ENCODE measurements at regions not wholly inside any gene's neighbourhood (a gene's known extent, or its start where the extent isn't known, plus 50 kb on each side); places are given as distances from the start of the nearest gene placed in this dataset.

DNA sequence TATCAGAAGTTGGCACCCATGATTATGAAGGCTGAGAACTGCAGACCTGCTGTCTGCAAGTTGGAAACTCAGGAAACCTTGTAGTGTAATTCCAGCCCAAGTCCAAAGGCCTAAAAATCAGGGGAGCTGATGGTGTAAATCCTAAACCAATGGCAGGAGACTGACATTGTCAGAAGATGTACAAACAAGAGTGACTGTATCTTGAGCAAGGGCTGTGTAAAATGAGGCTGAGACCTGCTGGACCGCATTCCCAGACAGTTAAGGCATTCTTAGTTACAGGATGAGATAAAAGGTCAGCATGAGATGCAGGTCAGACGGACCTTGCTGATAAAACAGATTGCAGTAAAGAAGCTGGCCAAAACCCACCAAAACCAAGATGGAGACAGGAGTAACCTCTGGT lies 147.7 kb downstream of the COG6 start:
- no peak for DNase-seq
- no peak overlapping the region for H3K4me3 Mint-ChIP-seq
- CTCF ChIA-PET = no interaction called here
- H3K27ac Mint-ChIP-seq = no peak overlapping the region
- peaks cover 3% of the 10 kb centered on the region for H3K4me1 Mint-ChIP-seq (ENCODE audit: low read depth)
- H3K36me3 Mint-ChIP-seq (ENCODE audit: low read depth) = no peaks in the 10 kb centered on the region
- peaks cover 10% of the 10 kb centered on the region for H3K9me3 Mint-ChIP-seq
- intact Hi-C loops (cut with micrococcal nuclease) = no loop called here
- H3K27me3 Mint-ChIP-seq (ENCODE audit: low read depth) = no peaks in the 10 kb centered on the region

DNA sequence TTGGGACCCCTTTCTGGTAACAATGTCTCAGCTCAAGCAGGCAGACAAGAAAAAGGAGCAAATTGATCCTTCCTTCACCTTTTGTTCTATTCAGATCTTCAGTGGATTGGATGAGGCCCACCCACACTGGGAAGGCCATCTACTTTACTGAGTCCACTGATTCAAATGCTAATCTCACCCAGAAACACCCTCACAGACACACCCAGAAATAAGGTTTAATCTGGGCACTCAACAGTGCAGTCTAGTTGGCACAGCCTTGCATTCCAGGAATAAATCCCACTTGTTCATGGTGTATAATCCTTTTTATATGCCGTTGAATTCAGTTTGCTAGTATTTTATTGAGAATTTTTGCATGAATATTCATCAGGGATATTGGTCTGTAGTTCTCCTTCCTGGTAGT lies 148.4 kb downstream of the COG6 start:
- Mint-ChIP-seq H3K9me3 (peaks cover 10% of the 10 kb centered on the region), H3K36me3 (ENCODE audit: low read depth) (no peaks in the 10 kb centered on the region), H3K27me3 (ENCODE audit: low read depth) (no peaks in the 10 kb centered on the region), H3K4me1 (ENCODE audit: low read depth) (peaks cover 3% of the 10 kb centered on the region), H3K4me3 (no peak overlapping the region), H3K27ac (no peak overlapping the region)
- intact Hi-C loops (cut with micrococcal nuclease) = no loop called here
- CTCF ChIA-PET = no interaction called here
- no peak for DNase-seq

DNA sequence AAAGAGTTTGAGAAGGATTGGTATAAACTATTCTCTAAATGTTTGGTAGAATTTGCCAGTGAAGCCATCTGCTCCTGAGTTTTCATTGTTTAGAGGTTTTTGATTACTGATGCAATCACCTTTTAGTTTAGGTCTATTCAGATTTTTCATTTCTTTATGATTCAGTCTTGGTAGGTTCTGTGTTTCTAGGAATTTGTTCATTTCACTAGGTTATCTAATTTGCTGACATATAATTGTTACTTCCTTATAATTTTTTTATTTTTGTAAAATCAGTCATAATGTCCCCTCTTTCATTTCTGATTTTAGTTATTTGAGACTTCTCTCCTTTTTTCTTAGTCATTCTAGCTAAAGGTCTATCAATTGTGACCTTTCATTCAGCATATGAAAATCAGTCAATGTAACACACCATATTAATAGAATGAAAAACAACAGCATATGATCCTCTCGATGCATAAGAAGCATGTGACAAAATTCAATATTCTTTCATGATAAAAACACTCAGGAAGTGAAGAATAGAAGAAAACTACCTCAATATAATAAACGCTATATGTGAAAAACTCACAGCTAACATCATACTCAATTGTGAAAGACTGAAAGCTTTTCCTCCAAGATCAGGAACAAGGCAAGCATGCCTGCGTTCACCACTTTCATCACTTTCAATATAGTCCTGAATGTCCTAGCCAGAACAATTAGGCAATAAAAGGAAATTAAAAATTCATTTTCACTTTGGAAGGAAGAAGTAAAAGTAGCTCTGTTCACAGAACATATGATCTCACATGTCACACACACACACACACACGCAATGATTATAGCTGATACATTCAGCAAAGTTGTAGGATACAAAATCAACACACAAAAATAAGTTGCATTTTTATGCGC lies 149.1 kb downstream of the COG6 start:
- CTCF ChIA-PET = no interaction called here
- Mint-ChIP-seq H3K4me3 (no peak overlapping the region), H3K9me3 (peaks cover 8% of the 10 kb centered on the region), H3K4me1 (ENCODE audit: low read depth) (peaks cover 3% of the 10 kb centered on the region), H3K27me3 (ENCODE audit: low read depth) (no peaks in the 10 kb centered on the region), H3K27ac (no peak overlapping the region), H3K36me3 (ENCODE audit: low read depth) (no peaks in the 10 kb centered on the region)
- intact Hi-C loops (cut with micrococcal nuclease) = no loop called here
- DNase-seq = no peak

DNA sequence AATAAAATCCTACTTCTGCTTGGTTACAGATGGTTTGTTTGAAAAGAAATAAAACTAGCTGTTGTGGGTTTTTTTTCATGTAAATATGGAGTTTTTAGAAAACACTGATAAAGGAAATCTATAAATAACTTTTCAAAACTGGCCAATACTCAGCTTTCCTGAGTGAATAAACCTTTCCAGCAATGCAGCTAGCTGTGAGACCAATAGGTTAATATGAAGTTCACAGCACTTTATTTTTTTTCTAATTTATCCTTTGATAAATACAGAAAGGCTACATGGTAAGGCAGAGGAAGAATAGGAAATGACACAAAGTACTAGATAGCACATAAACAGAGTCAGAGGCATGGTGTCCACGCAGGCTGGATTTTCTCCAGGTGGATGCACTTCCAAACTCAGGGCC lies 154.0 kb downstream of the COG6 start:
- H3K27ac Mint-ChIP-seq = no peak overlapping the region
- no peak for DNase-seq
- H3K9me3 Mint-ChIP-seq = no peaks in the 10 kb centered on the region
- H3K4me1 Mint-ChIP-seq (ENCODE audit: low read depth) = peaks cover 3% of the 10 kb centered on the region
- no peaks in the 10 kb centered on the region for H3K36me3 Mint-ChIP-seq (ENCODE audit: low read depth)
- intact Hi-C loops (cut with micrococcal nuclease) = no loop called here
- no peak overlapping the region for H3K4me3 Mint-ChIP-seq
- CTCF ChIA-PET = no interaction called here
- H3K27me3 Mint-ChIP-seq (ENCODE audit: low read depth) = no peaks in the 10 kb centered on the region

DNA sequence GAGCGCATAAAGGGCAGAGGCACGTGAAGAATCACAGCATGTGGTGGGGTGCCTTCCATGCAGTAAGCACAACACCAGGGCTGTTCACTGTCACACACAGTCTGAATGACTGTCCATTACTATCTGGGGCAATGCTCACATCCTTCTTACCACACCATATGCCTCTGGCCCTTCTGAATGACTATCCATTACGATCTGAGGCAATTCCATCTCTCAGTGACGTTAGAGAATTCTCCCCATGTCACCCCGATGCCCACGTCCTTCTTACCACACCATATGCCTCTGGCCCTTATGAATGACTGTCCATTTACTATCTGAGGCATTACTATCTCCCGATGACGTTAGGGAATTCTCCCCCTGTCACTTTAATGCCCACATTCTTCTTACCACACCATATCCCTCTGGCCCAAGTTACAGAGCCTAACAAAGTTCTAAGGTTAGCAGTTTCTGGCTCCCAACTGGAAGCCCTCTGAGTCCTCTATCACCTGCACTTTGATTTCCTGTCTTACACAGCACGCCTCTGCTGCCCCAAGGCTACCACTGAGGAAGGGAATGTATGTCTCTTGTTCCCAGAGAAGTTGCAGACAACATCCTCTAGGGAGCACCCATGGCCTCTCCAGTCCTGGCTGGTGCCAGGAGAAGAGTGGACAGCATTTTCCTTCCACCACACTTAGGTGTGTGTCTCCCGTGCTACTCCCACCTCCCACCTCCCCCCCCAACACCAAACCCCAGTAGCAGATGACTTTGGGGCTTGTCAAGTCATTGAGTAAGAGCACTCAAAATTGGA lies 154.8 kb downstream of the COG6 start:
- H3K4me1 Mint-ChIP-seq (ENCODE audit: low read depth) = no peaks in the 10 kb centered on the region
- no peak overlapping the region for H3K4me3 Mint-ChIP-seq
- no peak for DNase-seq
- no peaks in the 10 kb centered on the region for H3K9me3 Mint-ChIP-seq
- H3K27ac Mint-ChIP-seq = no peak overlapping the region
- CTCF ChIA-PET = no interaction called here
- intact Hi-C loops (cut with micrococcal nuclease) = no loop called here
- H3K27me3 Mint-ChIP-seq (ENCODE audit: low read depth) = no peaks in the 10 kb centered on the region
- H3K36me3 Mint-ChIP-seq (ENCODE audit: low read depth) = no peaks in the 10 kb centered on the region

DNA sequence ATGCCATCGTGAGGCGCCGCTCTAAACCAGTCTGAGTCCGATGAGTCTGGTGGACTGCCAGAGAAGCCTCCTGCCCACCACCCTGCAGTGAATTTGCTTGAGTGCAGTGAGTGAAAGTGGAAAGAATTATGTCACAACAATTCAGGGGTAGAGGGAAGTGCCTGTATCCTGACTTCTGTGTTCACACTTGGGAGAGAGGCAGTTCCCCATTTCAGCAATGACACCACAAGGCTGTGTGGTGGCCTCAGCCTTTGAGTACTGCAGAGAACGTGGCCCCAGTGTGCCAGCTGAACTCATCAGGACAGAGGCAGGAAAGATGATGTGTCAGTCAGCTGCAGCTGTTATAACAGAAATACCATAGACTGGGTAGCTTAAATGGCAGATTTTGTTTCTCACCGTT lies 155.6 kb downstream of the COG6 start:
- H3K9me3 Mint-ChIP-seq = no peaks in the 10 kb centered on the region
- no peaks in the 10 kb centered on the region for H3K4me1 Mint-ChIP-seq (ENCODE audit: low read depth)
- no peaks in the 10 kb centered on the region for H3K27me3 Mint-ChIP-seq (ENCODE audit: low read depth)
- H3K36me3 Mint-ChIP-seq (ENCODE audit: low read depth) = no peaks in the 10 kb centered on the region
- no peak overlapping the region for H3K4me3 Mint-ChIP-seq
- CTCF ChIA-PET = no interaction called here
- H3K27ac Mint-ChIP-seq = no peak overlapping the region
- intact Hi-C loops (cut with micrococcal nuclease) = no loop called here
- DNase-seq = no peak

DNA sequence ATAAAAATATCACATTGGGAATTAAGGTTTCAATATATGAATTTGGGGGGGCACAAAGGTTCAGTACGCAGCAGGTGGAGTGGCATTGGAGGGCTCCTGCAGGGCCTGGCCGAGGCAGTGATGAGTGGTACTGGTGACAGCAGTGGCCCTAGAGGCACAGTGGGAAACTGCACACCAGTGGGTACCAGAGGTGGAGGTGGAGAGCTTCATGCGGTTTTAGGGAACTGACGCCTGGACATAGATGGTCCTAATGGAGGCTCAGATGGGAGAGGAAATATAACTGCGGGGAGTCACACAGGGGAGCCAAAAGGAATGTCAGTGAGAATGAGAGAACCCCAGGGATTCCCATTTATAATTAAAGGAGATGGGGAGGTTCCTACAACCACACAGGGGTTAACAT lies 156.2 kb downstream of the COG6 start:
- intact Hi-C loops (cut with micrococcal nuclease) = no loop called here
- H3K27me3 Mint-ChIP-seq (ENCODE audit: low read depth) = no peaks in the 10 kb centered on the region
- no peaks in the 10 kb centered on the region for H3K9me3 Mint-ChIP-seq
- H3K27ac Mint-ChIP-seq = no peak overlapping the region
- no peaks in the 10 kb centered on the region for H3K4me1 Mint-ChIP-seq (ENCODE audit: low read depth)
- CTCF ChIA-PET = interaction anchor here (1.1 kb wide), 1 partner anchor 43 kb away, joined by 3 read pairs; no protein-coding TSS in a partner anchor
- no peaks in the 10 kb centered on the region for H3K36me3 Mint-ChIP-seq (ENCODE audit: low read depth)
- DNase-seq = no peak
- no peak overlapping the region for H3K4me3 Mint-ChIP-seq

DNA sequence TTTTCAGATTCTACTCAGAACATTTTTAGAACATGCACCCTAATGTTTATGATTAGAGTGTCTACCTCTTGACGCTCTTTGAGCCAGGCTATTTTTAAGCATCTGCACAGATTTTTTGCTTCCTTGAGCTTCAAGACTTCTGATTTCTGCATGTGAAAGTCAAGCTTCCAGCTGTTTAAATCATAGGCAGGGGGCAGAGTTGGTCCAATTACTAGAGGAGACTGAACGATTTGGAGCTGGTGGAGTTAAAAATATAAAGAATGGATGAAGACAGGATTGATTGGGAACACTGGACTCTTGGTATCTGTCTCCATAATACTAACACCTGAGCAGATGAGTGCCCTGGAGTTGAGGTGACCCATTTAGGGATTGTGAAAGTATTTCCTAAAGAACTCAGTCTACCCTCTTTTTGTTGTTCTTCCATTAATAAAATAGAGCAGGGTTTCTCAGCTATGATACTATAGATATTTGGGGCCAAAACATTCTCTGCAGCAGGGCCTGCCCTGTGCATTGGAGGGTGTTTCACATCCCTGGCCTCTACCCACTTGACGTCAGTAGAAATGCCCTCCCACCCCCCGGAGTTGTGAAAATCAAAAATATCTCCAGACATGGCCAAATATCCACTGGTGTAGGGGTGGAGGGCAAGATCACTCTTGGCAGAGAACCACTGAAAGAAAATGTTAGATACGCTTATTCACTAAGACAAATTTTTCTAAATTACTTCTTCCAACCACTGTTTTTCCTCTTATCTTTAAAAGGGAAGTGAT lies 160.1 kb downstream of the COG6 start:
- intact Hi-C loops (cut with micrococcal nuclease) = no loop called here
- Mint-ChIP-seq H3K4me1 (ENCODE audit: low read depth) (no peaks in the 10 kb centered on the region), H3K27ac (no peak overlapping the region), H3K36me3 (ENCODE audit: low read depth) (no peaks in the 10 kb centered on the region), H3K4me3 (no peak overlapping the region), H3K9me3 (no peaks in the 10 kb centered on the region), H3K27me3 (ENCODE audit: low read depth) (no peaks in the 10 kb centered on the region)
- no peak for DNase-seq
- CTCF ChIA-PET = interaction anchor here (1.4 kb wide), 1 partner anchor 127 kb away, joined by 3 read pairs; no protein-coding TSS in a partner anchor

DNA sequence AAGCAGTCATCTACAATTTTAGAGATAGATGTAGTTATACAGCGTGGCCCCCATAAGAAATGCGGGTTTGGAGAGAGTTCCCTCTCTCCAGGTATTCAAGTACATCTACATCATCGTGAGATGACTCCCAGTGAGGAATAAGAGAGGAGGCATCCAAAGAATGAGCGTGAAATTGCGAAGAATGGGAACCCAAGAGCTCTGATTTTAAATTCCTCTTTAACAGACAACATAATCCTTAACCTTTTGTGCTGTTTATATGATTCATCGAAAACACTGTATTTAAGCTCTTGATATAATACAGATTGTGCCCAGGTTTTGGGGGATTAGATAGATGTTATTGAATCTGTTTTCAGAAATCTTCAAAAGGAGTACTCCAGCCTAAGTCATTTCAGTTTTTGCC lies 161.5 kb downstream of the COG6 start:
- DNase-seq = no peak
- peaks cover 3% of the 10 kb centered on the region for H3K4me1 Mint-ChIP-seq (ENCODE audit: low read depth)
- no peaks in the 10 kb centered on the region for H3K36me3 Mint-ChIP-seq (ENCODE audit: low read depth)
- H3K9me3 Mint-ChIP-seq = no peaks in the 10 kb centered on the region
- H3K4me3 Mint-ChIP-seq = no peak overlapping the region
- intact Hi-C loops (cut with micrococcal nuclease) = no loop called here
- H3K27me3 Mint-ChIP-seq (ENCODE audit: low read depth) = no peaks in the 10 kb centered on the region
- CTCF ChIA-PET = interaction anchor here (1.9 kb wide), 1 partner anchor 40 kb away, joined by 7 read pairs; no protein-coding TSS in a partner anchor
- no peak overlapping the region for H3K27ac Mint-ChIP-seq

DNA sequence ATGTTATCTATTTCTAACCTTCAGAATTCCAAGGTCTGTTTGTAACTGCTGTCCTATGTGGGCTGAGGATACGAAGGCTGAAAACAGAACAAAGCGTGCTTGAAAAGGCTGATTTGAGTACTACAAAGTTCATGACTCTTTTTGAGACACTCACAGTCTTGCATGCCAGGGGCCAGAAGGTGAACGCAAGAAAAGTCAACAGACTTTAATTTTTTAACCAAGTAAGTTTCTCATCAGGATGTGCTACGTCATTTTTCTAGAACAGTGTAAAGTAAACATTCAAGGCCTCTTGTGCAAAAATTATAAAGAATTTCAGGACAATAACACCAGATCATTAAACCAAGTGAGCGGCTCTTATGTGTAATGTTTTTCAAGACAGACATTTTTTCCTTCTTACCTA lies 163.5 kb downstream of the COG6 start:
- CTCF ChIA-PET = interaction anchor here (0.6 kb wide), 1 partner anchor 73 kb away, joined by 3 read pairs; no protein-coding TSS in a partner anchor
- intact Hi-C loops (cut with micrococcal nuclease) = no loop called here
- peaks cover 21% of the 10 kb centered on the region for H3K4me1 Mint-ChIP-seq (ENCODE audit: low read depth)
- H3K27ac Mint-ChIP-seq = no peak overlapping the region
- DNase-seq = no peak
- no peaks in the 10 kb centered on the region for H3K9me3 Mint-ChIP-seq
- no peaks in the 10 kb centered on the region for H3K27me3 Mint-ChIP-seq (ENCODE audit: low read depth)
- H3K36me3 Mint-ChIP-seq (ENCODE audit: low read depth) = no peaks in the 10 kb centered on the region
- H3K4me3 Mint-ChIP-seq = no peak overlapping the region

DNA sequence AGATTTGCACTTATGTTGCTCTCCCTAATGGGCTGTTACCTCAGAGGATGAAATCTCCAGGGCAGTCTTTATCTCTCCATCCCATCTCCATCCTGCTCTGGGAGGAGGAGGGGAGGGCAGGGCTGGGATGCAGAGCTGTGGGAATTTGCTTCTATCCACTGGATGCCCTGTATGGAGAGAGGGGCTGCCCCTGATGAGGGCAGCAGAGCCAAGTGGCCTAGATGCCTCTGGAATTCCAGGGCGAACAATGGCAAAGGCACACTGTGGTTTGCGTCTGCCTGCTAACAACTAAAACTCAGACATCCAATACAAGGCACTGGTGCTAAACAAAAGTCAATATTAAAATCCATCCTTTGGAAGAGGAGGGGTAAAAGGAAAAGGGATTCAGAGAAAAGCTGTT lies 165.1 kb downstream of the COG6 start:
- CTCF ChIA-PET = interaction anchor here (1.4 kb wide), 1 partner anchor 50 kb away, joined by 3 read pairs; no protein-coding TSS in a partner anchor
- Mint-ChIP-seq H3K4me1 (ENCODE audit: low read depth) (peaks cover 22% of the 10 kb centered on the region), H3K9me3 (no peaks in the 10 kb centered on the region), H3K36me3 (ENCODE audit: low read depth) (no peaks in the 10 kb centered on the region), H3K27ac (no peak overlapping the region), H3K4me3 (no peak overlapping the region), H3K27me3 (ENCODE audit: low read depth) (no peaks in the 10 kb centered on the region)
- intact Hi-C loops (cut with micrococcal nuclease) = no loop called here
- DNase-seq = no peak

DNA sequence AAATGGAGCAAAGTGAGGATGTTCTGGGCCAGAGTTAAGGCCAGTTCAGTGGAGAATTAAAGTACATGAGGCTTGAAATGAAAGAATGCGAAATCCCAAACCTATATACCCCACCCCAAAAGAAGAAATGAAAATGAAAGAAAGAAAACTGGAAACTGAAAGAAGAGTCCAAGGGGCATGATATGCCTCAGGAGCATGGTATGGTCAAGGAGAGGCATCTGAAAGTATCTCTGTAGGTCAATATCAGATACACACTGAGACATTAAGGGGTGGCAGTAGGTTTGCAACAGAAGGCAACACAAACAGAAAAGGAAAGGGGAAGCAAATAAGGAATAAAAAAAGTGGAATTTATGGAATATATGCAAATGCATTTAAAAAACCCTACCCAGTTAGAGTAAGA lies 166.5 kb downstream of the COG6 start:
- Mint-ChIP-seq H3K36me3 (ENCODE audit: low read depth) (no peaks in the 10 kb centered on the region), H3K4me1 (ENCODE audit: low read depth) (peaks cover 25% of the 10 kb centered on the region), H3K27ac (no peak overlapping the region), H3K4me3 (no peak overlapping the region), H3K27me3 (ENCODE audit: low read depth) (no peaks in the 10 kb centered on the region), H3K9me3 (no peaks in the 10 kb centered on the region)
- DNase-seq = no peak
- intact Hi-C loops (cut with micrococcal nuclease) = no loop called here
- CTCF ChIA-PET = no interaction called here
